ENCODE measurements at regions not wholly inside any gene's neighbourhood (a gene's known extent, or its start where the extent isn't known, plus 50 kb on each side); places are given as distances from the start of the nearest gene placed in this dataset.

DNA sequence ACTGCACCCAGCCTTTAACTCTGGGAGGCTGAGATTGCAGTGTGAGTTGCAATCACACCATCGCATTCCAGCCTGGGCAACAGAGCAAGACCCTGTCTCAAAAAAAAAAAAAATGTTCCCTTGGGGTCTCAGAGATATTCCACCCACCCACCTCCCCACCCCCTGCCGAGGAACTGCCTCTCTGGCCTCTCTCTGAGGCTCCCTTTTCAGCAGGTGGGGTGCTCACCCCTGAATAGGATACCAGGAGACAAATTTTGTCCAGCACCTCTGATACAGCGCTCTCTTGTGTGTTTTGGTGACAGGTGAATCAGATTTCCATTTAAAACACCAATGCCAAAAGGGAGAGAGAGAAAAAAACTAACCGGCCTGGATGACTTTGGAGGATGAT is 92.6 kb upstream of the KIF5B start:
- no peak for TF ChIP-seq CTCF (conservative IDR thresholded peaks at IDR 0.05 in 1 of 2, IDR thresholded peaks at IDR 0.05 in 1 of 2; ENCODE audit: low read depth in 1 of 2, low read length in 2 of 2)
- no peak for TF ChIP-seq EZH2 (IDR thresholded peaks at IDR 0.05; ENCODE audit: low read length, missing control alignments)
